Kidney tubule cell (primary cell): ENCODE measurements at regions not wholly inside any gene's neighbourhood (a gene's known extent, or its start where the extent isn't known, plus 50 kb on each side); places are given as distances from the start of the nearest gene placed in this dataset.

ENCODE experiments used
- DNase-seq: peaks from one replicate; pipeline ENCODE4 v3.0.0-alpha.2; 2018; ENCODE audit warnings: low spot score

DNA sequence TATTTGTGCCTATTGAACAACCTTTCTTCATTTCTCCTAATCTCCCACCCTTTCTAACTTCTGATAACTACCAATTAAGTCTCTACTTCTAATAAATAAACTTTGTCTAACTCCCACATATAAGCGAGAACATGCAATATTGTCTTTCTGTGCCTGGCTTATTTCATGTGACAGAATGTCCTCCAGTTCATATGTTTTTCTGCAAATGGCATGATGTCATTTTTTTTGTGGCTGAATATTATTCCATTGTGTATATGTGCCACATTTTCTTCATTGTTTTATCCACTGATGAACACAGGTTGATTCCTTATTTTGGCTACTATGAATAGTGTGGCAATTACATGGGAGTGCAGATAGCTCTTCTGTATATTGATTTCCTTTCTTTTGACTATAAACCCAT, 1041.5 kb upstream of the MANEA start:
- no peak for DNase-seq

DNA sequence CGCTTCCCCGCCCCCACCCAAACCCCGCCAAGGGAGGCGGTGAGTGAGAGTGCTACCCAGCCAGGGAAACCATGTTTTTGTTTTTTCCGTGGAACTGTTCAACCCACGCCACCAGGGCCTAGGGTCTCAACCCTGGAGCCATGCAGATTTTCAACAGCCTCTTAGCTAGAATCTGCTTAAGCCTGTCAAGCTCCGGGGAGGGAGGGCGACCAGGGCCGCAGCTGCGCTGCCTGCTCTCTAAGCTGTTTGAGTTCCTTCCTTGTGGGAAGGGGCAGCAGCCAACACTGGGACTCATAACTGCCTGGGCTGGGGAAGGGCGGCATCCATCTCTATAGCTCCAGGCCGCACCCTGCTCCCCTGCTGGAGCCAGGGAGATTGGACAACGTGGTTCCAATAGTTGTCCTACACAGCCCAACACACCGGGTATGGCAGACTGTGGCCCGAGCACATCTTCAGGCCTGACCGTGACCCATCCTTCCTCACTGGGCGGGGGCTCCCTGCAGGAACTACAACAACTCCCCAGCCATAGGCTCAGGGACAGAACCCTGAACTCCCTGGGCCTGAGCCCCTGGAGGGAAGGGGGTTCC, 1065.7 kb upstream of the MANEA start:
- DNase-seq, result no peak

- no peak for DNase-seq
These were observed 1066.5 kb upstream of the MANEA start for GRCh38 chr6:94510877-94511276.

- DNase-seq, result no peak
These were observed 1075.8 kb upstream of the MANEA start for GRCh38 chr6:94501516-94501915.

DNA sequence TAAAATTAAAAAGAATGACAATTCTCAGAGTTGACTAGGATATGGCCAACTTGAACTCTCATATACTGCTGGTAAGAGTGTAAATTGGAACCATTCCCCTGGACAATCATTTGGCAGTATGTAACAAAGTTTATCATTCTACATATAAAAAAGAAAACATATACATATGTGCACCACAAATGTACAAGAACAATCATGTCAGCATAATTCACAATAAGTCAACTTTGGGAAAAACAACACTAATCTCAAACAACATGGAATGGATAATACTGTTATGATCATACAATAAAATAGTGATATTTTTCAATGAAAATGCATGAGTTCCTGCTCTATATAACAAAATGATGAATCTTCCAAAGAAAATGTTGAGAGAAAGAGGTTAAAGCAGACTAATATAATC, 1078.7 kb upstream of the EPHA7 start:
- no peak for DNase-seq

DNA sequence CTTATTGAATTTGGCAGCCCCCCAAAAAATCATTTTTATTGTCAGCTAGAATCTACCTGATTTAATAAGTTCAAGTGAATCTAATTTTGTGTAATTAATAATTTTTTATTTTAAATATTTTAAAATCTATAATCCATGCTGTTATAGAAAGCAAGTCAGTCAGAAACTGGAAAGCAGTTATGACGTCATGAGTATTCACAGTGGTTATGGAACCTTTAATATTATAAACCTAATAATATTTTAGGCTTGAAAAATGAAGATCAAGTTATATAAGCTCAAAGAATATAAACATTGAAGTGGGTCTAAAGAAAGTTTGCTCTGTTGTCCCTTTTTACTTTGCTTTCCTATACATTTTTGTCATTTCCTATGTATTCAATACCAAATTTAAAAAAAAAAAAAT, 1075.1 kb upstream of the EPHA7 start:
- DNase-seq, result no peak

DNA sequence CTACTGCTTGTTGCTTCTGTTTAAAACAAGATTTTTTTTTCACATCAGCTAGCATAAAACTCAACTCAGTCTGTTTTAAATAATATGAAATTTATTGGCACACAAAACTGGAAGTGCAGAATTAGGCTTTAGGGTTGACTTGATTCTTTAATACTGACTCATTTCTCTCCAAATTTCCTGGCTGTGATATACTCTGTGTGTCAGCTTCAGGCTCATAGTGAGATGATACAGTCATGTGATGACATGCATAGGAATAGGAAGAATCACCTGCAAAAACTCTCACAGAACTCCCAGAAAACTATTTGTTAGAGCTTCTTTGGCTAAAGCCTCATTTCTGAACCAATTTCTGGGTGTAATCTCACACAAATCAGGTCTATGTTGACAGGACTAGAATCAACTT, 1068.0 kb upstream of the EPHA7 start:
- DNase-seq, result no peak

- no peak for DNase-seq
These were observed 1059.0 kb upstream of the EPHA7 start for GRCh38 chr6:94478133-94479005.

- DNase-seq, result no peak
These were observed 1049.5 kb upstream of the EPHA7 start for GRCh38 chr6:94468830-94469229.

DNA sequence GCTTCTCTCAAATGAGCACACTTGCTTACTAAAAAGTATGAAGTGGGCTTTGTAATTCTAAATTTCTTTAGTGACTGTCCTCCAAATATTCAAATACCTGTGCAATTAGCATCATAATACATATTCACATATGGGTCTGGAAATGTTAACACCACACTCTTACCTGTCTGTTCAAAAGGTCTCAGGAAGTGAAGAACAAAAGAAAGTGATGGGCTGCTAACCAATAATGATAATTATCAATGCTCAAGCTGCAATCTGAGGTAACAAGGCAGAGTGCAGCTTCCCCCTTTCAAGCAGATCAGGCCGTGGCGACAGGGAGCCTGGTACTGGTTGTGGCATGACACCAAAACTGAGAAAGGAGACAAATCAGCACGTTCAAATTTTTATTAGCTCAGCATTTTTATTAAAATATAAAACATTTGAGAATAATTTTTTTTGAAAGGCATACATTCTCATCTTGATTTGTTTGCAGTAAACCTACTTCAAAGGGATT, 1044.7 kb upstream of the EPHA7 start:
- no peak for DNase-seq

DNA sequence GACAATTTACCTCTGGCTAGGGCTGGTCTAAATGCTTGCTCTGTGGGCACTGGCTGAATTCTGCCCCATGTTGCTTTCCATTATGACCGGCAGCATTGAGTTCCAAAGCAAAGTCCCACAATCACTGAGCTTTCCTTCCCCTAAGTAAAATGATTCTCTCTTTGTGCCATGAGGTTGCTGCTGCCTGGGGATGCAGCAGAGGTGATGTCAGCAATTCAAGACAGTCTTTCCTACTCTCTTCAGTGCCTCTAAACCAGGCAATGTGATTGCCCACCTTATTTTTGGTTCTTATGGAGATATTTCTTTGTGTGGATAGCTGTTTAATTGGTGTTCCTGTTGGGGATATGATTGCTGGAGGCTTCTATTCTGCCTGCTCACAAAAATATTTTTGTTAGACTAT, 1043.9 kb upstream of the EPHA7 start:
- no peak for DNase-seq

DNA sequence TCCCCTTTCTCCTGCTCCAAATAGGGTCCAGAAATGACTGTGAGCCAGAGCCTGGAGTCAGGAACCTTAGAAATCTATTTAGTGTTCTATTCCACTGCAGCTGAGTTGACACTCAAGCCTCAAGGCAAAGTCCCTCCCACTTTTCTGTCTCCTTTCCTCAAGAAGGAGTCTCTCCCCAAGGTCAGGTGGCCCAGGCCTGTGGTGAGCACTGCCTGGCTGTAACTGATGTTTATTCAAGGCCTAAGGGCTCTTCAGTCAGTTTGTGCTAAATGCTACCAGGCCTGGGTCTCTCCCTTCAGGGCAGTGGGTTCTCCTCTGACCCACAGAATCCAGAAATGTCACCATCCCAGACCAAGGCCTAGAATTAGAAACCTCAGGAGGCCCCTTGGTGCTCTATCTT, 1042.9 kb upstream of the EPHA7 start:
- DNase-seq, result no peak

- no peak for DNase-seq
These were observed 1036.9 kb upstream of the EPHA7 start for GRCh38 chr6:94456266-94456665.

DNA sequence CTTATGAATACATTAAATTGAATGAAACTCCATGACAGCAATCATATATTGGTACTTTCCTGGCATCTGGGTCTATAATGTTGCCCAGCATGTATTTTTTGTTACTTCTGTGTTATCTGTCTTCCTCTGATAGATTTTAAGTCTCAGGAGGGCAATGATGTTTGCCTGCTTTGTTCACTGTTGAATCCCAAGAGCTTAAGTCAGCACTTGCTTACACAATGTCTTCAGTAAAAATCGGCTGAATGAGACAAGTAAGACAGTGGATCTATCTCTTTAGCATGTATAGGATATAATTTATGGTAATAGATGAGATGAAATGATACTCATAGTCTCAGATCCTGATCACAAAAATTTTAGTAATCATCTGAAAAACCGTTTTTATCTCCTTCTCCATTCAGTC, 1034.9 kb upstream of the EPHA7 start:
- no peak for DNase-seq

DNA sequence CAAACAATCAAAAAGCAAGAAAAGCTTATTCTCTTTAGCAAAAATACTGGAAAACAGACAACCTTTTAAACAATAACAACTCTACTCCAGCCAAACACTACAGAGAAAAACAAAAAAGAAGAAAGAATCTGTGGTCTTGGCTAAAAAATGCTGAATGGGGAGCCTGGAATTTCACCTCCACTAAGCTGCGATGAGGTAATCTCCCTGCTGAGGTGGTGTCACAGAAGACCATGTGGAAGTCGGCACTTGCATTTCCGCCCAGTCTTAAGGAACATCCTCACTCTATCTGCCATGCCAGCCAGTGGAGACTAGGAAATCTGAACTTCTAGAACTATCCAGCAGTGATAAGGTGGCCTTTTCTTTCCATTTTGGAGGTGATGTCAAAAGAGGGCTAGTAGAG, 1026.8 kb upstream of the EPHA7 start:
- DNase-seq, result no peak

DNA sequence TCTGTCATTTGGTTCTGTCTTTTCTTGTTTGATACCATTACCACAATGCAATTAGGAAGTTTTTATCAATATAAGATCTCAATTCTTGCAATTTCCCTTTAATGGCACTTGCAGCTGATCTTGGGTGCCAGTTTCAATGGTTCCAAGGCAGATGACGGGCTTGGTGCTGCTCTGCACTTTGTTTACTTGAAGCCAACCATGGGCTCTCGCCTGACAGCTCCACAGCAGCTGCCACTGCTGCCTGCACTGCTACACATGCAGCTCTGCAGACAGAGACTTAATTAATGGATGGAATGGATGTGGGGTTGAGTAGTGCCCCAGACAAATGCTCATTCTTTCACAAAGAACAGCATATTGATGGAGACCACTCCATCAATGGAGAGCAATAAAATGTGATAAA, 1024.3 kb upstream of the EPHA7 start:
- DNase-seq, result no peak

DNA sequence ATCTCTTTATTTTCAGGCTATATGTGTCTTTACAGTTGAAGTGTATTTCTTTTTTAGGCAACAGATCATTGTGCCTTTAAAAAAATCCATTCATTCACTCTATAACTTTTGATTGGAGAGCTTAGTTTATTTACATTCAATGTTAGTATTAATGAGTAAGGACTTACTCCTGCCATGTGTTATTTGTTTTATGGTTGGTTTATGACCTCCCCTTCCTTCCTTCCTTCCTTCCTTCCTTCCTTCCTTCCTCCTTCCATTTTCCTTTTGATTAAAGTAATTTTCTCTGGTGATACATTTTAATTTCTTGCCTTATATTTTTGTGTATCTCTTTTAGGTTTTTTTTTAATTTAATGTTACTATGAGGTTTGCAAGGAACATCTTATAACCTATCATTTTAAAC, 1005.3 kb upstream of the EPHA7 start:
- DNase-seq, result no peak

- no peak for DNase-seq
These were observed 998.0 kb upstream of the EPHA7 start for GRCh38 chr6:94417363-94417762.

DNA sequence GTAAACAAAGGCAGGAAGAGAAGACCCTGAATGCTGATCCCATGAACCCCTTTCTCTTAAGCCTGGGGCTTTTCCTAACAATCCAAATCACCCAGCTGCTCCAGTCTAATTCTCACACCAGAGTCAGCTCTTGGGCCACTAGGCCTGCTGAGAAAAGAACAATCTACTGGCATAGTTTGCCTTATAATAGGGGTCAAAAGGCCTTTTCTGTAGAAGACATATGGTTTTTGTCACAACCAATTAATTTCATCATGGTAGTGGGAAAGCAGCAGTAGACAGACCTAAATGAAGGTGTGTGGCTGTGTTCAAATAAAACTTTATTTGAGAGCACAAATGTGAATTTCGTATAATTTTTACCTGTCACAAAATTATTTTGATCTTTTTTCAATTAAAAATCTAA, 994.7 kb upstream of the EPHA7 start:
- no peak for DNase-seq

DNA sequence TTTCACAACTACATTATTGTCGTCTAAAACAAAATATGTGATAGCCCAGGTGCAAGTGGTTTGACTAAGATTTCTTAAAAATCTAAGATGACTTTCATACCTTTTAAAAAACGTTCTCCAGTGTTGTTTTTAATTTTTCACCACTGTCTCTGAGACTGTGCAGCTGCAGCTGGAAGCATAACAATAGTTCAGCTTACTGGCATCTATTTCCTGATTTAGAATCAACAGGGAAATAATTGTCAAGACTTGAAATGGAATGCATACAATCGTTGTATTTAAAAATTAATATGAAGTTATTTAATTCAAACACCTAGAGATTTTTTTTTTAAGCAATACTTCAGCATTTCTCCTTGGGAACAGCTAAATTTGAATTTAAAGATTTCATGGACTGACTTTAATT, 982.0 kb upstream of the EPHA7 start:
- no peak for DNase-seq

DNA sequence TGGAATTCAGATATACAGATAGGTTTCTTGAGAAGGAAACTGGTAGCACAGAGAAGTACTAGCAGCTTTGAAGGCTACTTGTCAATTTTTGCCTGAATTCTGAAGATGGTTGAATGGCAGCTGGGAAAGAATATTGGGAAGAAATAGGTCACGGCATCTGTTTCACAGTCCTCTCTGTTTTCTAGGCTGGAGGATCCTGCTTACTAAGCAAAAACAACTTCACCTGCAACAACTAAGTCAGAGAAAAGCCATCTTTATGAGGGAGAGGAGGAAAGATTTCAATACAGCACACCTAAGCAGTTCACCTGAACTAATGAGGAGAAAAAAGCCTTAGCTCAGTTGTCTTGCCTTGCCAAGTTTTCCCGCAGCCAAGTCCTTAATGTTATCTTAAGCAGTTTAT, 975.5 kb upstream of the EPHA7 start:
- DNase-seq, result no peak

DNA sequence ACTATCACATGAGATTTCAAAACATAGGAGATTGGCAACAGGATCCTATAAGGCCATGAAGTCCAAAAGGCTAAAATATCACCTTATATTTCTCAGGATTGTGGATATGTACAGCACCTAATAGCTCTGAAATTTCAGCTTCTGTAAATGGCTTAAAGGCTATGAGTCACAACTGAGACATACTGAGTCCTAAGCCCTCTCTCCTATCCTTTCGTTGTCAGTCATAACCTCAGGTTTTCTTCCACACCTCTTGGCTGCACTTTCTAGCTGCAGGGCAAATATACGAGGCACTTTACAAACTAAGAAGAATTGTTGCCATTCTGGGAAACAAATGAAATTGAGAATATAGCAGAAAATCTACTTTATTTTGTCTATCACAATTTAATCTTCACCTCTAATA, 969.9 kb upstream of the EPHA7 start:
- peak; percentile 7 for DNase-seq

DNA sequence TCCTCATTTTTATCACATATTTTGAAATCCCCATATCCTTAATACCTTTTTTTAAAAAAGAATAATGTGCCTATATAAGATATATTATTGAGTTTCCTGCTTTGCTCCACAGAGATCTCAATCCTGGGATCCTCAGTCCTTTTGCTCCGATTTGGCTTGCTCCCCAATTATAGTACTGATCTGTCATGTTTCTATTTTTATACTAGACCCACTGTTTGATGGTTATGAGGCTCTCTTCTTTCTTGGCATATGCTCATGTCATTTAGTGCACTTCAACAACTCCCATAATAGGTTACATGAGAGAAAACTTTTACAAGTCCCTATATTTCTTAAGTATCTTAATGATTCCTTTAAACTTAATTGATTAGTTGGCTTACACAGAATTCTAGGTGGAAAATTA, 958.5 kb upstream of the EPHA7 start:
- DNase-seq, result no peak

- DNase-seq, result no peak
These were observed 957.5 kb upstream of the EPHA7 start for GRCh38 chr6:94376876-94377275.
